ENCODE measurements at regions not wholly inside any gene's neighbourhood (a gene's known extent, or its start where the extent isn't known, plus 50 kb on each side); places are given as distances from the start of the nearest gene placed in this dataset.

DNA sequence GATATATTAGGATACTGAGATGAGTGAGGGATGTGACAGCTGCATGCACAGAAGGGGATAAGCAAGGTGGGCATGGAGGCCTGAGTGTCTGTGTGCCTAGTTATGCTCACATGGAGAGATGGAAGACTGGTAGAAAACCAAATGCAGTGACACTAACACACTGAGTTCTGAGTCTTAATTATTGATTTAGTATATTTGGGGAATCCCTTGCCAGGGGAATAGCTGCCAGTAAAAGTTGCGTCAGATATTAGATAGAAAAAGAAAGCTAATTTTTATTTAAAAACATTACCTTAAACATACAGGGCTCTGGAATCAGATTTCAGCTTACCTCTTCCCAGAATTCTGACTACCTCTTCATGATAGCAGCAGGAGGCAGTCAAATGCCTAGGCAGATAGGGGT is 620.5 kb downstream of the METTL15 start:
- TF ChIP-seq POLR2A (IDR thresholded peaks at IDR 0.05; ENCODE audit: low read depth, low read length) (no peak), TAF1 (IDR thresholded peaks at IDR 0.05; ENCODE audit: low read depth, low read length) (no peak), SPI1 (IDR thresholded peaks at IDR 0.05; ENCODE audit: low read depth, low read length) (no peak), POLR2AphosphoS5 (IDR thresholded peaks at IDR 0.05; ENCODE audit: low read depth, low read length) (no peak), POU2F2 (IDR thresholded peaks at IDR 0.05; ENCODE audit: low read depth, low read length) (no peak), PAX5 (IDR thresholded peaks at IDR 0.05; ENCODE audit: insufficient read depth, low read length, severe bottlenecking) (no peak)
